ENCODE measurements at regions not wholly inside any gene's neighbourhood (a gene's known extent, or its start where the extent isn't known, plus 50 kb on each side); places are given as distances from the start of the nearest gene placed in this dataset.

DNA sequence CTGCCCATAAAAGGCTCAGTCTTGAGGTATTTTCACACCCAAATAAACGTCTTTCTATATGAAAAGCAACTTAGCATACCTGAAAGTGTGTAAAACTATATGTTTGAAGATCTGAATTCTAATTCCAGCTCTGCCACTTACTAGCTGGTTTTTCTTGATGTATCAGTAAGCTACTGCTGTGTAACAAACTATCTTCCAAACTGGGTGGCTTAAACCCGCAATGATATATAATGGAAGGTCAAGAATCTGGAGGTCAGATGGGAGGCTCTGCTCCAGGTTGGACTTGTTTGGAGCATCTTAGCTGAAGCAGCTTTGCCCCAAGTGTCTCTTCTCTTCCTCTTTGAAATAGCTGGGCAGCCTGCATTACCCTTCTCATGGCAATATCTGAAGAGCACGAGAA is 164.3 kb upstream of the IRX5 start:
- intact Hi-C loops (cut with DNase I): no loop called here

GRCh38 chr16:54750249-54750648 is 180.4 kb upstream of the IRX5 start:
- Histone ChIP-seq H3K27ac (no peak overlapping the region), H3K4me3 (no peak overlapping the region), H3K27me3 (ENCODE audit: low read depth) (no peaks in the 10 kb centered on the region), H3K9me3 (no peaks in the 10 kb centered on the region), H3K36me3 (no peaks in the 10 kb centered on the region), H3K4me1 (no peaks in the 10 kb centered on the region)
- DNase-seq (no peak), ATAC-seq (no peak)
- intact Hi-C loops (cut with DNase I): no loop called here
- TF ChIP-seq, protein P1, sequence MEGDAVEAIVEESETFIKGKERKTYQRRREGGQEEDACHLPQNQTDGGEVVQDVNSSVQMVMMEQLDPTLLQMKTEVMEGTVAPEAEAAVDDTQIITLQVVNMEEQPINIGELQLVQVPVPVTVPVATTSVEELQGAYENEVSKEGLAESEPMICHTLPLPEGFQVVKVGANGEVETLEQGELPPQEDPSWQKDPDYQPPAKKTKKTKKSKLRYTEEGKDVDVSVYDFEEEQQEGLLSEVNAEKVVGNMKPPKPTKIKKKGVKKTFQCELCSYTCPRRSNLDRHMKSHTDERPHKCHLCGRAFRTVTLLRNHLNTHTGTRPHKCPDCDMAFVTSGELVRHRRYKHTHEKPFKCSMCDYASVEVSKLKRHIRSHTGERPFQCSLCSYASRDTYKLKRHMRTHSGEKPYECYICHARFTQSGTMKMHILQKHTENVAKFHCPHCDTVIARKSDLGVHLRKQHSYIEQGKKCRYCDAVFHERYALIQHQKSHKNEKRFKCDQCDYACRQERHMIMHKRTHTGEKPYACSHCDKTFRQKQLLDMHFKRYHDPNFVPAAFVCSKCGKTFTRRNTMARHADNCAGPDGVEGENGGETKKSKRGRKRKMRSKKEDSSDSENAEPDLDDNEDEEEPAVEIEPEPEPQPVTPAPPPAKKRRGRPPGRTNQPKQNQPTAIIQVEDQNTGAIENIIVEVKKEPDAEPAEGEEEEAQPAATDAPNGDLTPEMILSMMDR (IDR thresholded peaks at IDR 0.05): no peak

More for the DNA sequence above, 164.3 kb upstream of the IRX5 start:
- Histone ChIP-seq H3K9me3 (peaks cover 3% of the 10 kb centered on the region), H3K27me3 (ENCODE audit: low read depth) (no peaks in the 10 kb centered on the region), H3K4me3 (no peak overlapping the region), H3K4me1 (no peaks in the 10 kb centered on the region), H3K27ac (no peak overlapping the region), H3K36me3 (no peaks in the 10 kb centered on the region)
- TF ChIP-seq, protein P1 (IDR thresholded peaks at IDR 0.05): no peak
- ATAC-seq: no peak
- DNase-seq: no peak

GRCh38 chr16:54748611-54749190 is 182.0 kb upstream of the IRX5 start:
- intact Hi-C loops (cut with DNase I): no loop called here
- ATAC-seq: no peak
- Histone ChIP-seq H3K27me3 (ENCODE audit: low read depth) (no peaks in the 10 kb centered on the region), H3K4me3 (no peak overlapping the region), H3K27ac (no peak overlapping the region), H3K9me3 (no peaks in the 10 kb centered on the region), H3K4me1 (no peaks in the 10 kb centered on the region), H3K36me3 (no peaks in the 10 kb centered on the region)
- no peak for DNase-seq
- TF ChIP-seq, protein P1 (IDR thresholded peaks at IDR 0.05): no peak

DNA sequence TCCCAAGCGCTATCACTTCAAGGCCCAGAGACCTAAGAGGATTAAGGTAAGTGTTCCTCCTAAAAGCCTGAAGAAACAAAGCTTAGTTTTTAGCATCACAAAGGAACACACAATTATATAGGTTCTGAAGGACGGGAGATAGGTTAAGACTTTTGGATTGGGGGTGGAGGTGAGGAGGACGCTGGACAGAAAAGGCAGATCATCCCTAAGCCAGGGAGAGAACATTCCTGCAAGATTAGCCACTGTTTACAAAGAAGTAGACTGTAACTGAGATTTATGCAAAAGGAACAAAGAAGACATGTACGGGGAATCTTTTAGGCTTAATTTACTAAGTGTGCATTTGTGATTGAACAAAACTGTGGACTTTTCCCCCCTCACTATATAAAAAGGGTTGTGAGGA is 184.1 kb upstream of the IRX5 start:
- no peak for DNase-seq
- intact Hi-C loops (cut with DNase I): no loop called here
- H3K27ac ChIP-seq: no peak overlapping the region
- H3K36me3 ChIP-seq: no peaks in the 10 kb centered on the region
- H3K27me3 ChIP-seq (ENCODE audit: low read depth): no peaks in the 10 kb centered on the region
- TF ChIP-seq, protein P1 (IDR thresholded peaks at IDR 0.05): no peak
- ATAC-seq: no peak
- no peak overlapping the region for H3K4me3 ChIP-seq
- H3K4me1 ChIP-seq: no peaks in the 10 kb centered on the region
- H3K9me3 ChIP-seq: no peaks in the 10 kb centered on the region

DNA sequence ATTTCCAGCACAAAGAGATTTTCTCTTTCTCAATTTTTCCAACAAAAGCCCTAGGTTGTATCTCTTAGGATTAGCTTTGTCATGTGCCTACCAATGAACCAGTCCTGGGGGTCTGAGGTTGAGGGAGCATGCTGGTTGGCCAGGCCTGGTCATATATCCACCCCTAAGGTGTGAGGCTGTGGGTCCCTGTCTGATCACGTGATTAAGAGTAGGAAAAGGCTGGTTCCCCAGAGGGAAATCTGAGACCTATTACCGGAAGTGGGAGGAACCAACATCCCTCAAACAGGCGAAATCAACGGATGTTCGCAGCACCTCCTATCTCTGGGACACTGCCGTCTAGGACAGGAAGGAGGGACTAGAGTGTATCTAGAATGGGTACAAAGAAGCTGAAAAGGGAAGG is 185.7 kb upstream of the IRX5 start:
- TF ChIP-seq, protein P1 (IDR thresholded peaks at IDR 0.05): no peak
- no peaks in the 10 kb centered on the region for H3K27me3 ChIP-seq (ENCODE audit: low read depth)
- no peak overlapping the region for H3K4me3 ChIP-seq
- H3K36me3 ChIP-seq: no peaks in the 10 kb centered on the region
- intact Hi-C loops (cut with DNase I): no loop called here
- no peaks in the 10 kb centered on the region for H3K9me3 ChIP-seq
- H3K27ac ChIP-seq: no peak overlapping the region
- H3K4me1 ChIP-seq: no peaks in the 10 kb centered on the region
- ATAC-seq (no peak), DNase-seq (no peak)

- ATAC-seq (no peak), DNase-seq (no peak)
- H3K4me3 ChIP-seq: no peak overlapping the region
- no peak overlapping the region for H3K27ac ChIP-seq
- intact Hi-C loops (cut with DNase I): no loop called here
- TF ChIP-seq, protein P1 (IDR thresholded peaks at IDR 0.05): no peak
- H3K4me1 ChIP-seq: no peaks in the 10 kb centered on the region
- no peaks in the 10 kb centered on the region for H3K27me3 ChIP-seq (ENCODE audit: low read depth)
- H3K9me3 ChIP-seq: no peaks in the 10 kb centered on the region
- no peaks in the 10 kb centered on the region for H3K36me3 ChIP-seq
Observed at GRCh38 chr16:54742436-54742835, 188.2 kb upstream of the IRX5 start.

Measured in lower lobe of right lung (tissue), 2 donors.